Forelimb muscle (tissue), 1 donor: ENCODE measurements at regions not wholly inside any gene's neighbourhood (a gene's known extent, or its start where the extent isn't known, plus 50 kb on each side); places are given as distances from the start of the nearest gene placed in this dataset.

ENCODE experiments used
- DNase-seq: peaks from one replicate; pipeline ENCODE4 v3.0.0-alpha.2; 2013; ENCODE audit warnings: low read depth

DNA sequence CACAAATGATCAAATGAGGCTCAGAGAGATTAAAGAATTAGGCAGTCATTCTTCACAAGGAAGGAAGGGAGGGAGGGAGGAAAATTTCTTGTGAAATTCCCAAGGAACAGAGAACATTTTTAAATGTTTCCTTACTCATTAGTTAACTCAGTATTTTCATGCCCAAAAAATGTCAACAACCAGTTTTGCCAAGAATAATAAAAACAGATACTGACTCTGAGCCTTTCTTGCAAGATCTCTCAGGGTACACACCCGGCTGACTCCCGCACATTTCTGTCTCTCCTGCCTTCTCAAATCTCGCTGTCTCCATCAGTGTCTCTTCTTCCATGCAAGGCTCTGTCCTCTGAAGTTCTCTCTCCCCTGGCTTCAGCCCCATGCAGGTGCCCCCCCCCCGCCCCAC, 265.9 kb downstream of the TJP1 start:
- DNase-seq = no peak

DNA sequence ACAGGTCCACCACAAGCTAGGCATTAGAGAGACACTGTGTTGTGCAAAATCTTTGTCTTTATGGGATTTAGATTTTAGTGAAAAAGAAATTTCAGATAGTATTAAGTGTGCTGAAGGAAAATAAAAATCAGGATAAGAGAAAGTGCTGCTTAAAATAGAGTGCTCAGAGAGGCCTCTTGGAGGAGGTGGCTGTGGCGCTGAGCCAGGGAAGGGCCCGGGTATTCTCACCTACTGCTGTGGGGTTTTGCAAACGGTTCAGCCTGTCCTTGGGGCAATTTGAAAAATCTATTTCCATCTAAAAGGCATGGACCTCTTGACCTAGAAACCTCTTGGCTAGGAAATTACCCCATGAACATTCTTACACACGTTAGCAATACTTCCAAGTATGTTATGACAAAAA, 267.7 kb downstream of the TJP1 start:
- no peak for DNase-seq

DNA sequence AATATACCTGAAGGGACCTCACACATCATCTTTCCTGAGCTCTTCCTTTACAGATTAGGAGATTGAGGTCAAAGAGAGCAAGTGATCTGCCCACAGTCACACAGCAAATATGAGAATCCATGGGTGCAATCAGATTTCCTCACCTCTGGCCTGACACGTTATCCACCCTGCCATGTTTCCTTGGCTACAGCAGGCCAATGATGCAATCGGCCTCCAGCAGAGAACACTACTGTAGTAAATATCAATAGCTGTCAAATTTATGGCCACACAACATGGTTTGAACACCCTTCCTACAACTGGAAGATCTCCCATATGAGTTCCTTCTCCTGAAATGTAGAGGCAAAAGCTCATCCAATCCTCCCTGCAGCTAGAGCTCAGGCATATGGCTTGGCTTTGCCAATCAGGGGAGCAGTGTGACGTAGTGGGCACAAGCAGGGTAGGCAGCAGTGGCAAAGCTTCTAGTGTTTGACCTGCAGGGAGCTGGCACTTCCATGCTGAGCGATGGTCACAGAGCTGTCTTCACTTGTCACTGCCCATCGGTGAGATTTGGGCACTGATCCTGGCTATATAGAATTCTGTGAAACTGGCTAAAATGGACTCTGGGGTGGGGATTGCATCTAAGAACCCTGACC, 271.3 kb downstream of the TJP1 start:
- no peak for DNase-seq

DNA sequence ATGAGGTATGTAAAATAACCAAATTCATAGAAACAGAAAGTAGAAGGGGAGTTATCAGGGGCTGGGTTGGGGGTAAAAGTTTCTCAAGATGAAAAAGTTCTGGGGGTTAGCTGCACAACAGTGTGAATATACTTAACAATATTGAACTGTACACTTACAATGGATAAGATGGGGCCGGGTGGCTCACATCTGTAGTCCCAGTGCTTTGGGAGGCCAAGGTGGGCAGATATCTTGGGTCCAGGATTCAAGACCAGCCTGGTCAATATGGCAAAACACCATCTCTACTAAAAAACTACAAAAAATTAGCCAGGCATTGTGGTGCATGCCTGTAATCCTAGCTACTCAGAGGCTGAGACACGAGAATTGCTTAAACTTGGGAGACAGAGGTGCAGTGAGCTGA, 274.3 kb downstream of the TJP1 start:
- no peak for DNase-seq

DNA sequence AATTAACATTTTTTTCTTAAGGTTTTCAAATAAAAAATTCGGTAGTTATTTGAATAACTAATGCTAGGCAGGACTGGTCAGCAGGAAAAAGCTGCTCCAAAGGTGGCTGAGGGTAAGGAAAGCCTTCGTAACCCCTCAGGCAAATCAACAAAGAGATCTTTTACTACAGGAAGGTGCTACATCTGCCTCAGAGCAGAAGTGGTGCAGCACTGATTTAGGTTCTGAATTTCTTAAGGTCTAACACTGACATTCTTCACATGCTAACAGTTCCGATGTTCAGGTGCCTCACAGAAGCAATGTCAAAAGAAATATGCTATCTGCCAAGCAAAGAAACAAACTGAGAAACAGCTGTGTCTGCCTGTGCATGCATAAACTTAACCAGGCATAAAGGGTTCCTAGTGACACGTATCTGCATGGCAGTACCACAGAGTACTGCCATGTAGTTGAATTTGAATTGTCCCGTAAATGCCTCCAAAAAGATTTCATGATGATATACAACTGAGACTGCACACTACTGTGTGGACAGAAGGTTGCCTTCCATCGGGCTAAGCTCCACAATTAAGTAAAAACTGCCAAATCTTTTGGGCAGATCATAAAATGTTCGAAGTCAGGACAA, 275.0 kb upstream of the NSMCE3 start:
- no peak for DNase-seq

DNA sequence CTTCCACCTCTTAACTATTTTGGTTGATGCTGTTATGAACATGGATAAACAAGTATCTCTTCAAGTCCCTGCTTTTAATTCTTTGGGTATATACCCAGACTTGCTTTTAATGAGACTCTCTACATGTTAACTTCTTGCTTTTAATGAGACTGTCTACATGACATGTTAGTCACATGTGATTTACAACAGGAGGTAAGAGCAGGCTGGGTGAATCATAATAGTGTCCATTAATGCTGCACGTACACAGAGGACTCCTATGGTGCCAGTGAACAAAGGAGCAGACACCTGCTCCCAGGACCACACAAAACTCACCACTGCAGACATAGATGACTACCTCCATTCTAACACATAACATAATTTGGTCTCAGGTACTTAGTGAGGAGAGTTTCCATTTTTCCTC, 273.4 kb upstream of the NSMCE3 start:
- DNase-seq = no peak

DNA sequence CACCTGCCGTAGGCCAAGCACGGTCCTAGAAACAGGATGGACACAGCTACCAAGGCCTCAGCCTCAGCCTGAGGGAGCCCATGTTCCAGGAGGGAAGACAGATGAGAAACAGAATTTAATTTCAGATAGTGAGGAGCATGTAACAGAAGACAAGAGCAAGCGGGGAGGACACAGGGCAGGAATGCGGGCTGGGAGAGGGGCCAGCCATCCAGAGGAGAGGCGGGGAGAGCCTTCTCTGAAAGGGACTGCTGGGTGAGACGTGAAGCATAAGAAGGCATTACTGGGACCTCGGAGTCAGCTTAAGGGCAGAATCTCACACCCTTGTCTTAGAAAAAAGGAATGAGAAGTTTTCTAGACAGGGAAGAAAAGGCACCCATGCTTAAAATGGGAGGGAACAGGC, 271.7 kb upstream of the NSMCE3 start:
- DNase-seq = no peak

DNA sequence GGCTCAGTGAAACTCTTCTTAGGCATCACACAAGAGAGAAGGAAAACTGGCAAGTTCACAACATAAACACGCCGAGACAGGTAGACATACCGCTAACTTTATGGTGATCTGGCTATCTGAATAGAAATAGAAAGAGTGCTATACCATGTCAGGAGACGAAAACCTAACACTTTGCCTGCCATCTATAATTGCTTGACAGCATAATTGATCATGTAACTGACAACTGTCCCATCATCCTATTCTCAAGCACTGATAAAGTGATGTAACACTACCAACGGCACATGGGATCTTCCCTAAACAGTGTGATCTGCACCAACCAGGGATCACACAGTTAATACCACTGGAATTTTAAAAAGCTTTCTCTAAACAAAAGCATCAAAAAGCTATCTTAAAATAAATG, 270.9 kb upstream of the NSMCE3 start:
- DNase-seq = no peak

DNA sequence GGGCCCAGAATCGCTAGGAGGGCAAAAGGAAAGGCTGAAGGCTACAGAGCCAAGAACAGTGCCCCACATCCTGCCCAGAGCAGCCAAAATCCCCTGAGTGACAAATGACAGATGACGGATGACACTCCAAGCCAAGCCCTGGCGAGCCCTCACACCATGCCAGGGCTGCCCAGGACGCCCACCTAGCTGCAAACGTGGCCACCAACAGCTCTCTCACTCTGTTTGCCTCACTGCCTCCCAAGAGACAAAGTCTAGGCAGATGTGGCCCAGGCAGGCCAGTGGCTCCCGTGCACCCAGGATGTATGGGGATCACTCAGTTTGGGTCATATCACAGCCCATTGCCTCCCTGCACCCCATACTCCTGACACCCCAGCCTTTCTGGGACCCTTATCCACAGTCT, 270.1 kb upstream of the NSMCE3 start:
- DNase-seq = no peak

DNA sequence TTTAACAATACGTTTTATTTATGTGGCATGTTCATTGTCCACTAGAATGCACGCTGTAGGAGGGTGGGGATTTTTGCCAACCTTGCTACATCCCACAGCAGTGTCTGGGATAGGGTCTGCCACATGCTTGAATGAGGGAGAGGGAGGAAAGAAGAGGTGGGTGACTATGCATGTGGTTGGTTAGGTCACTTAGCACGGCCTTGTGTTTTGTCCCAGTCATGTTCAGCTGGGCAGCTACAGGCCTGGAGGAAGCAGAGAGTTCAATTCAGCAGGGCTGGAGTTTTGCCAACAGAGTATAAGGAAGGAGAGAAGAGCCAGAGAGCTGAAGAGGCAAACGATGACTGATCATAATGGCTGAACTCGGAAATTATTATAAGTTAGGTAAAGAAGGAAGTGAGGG, 268.4 kb upstream of the NSMCE3 start:
- DNase-seq = no peak

DNA sequence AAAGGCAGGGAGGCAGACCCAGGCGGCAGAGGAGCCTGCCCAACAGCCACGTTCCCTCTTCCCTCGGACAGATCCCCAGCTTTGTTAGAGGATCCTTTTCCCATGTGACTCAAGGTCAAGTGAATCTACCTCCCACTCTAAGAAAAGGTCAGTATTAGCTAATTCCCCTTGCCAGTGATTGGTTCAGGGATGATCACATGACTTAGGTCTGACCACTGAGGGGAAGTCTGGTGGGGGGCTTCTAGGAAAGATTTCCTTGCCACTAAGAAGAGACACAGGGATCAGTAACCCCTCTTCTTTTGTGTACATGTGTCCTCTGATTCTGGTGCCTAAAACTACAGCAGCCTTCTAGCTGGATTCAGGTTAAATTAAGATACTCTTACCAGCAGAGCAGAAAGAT, 266.3 kb upstream of the NSMCE3 start:
- no peak for DNase-seq

DNA sequence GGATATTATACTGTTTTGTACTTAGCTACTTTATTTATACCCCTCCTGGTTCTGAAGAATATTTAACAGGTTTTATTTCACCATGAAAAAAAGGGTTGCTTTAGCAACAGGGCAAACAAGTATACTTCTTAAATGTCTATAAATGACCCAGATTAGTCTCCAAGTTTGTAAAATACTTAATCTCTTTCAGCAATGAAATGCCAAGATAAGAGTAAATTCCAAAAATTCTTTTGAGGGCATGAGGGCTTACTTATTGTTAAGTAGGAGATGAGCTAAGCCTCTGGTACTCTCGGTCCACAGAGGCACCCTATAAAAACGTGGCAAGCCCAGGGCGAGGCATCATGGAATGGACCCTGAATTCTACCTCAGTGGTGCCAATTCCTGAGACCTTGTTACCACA, 264.8 kb upstream of the NSMCE3 start:
- DNase-seq = no peak

DNA sequence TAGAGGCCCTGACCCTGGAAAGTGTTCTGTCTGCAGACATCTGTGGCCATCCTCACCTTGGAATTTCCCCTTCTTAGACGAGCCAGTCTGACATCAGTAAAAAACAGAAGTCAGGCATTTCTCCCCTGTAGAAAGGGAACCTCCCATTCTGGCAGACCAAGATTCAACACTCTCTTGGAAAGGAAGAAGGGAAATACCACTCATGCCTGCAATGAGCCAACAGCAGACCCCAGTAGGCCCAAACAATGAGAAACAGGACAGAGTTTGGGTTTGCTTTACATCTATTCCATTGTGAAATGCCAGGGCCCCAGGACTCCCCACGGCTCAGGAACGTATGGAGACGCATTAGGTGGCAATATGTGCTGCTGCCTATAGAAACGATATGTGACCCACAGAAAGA, 264.0 kb upstream of the NSMCE3 start:
- no peak for DNase-seq

DNA sequence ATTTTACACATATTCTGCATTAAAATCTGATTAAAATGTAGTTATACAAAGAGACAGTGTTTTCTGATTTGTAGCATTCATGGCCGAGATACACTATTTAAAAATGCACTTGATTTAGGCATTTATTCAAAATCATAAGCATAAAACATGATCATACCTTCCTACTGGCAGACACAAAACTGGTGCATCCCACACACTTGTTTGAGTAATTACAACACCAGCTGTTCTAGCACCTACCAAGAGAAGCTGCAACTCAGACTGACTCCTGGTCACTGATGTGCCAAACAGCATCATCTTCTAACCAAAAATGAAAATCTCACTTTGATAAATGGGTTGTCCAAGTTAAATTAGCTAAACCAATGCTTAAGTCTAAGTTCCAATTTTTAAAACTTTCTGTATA, 262.7 kb upstream of the NSMCE3 start:
- no peak for DNase-seq

DNA sequence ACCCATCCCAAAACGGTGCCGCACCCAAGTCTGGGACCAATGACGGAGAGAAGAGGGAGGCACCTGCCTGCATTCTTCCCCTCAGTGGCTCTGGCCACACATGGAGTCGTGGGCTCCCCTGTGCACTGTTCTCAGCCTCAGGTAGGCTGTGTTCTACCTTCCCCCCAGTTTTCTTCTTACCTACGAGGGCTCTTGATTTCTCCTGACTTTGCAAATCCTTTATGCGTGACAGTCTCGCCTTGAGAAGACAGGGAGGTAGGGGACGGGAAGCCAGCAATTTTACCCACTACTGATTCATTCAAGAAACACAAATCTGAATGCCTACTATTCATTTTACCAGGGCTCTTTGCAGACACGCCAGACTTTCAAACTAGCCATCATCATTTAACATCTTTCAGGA, 261.3 kb upstream of the NSMCE3 start:
- DNase-seq = no peak

DNA sequence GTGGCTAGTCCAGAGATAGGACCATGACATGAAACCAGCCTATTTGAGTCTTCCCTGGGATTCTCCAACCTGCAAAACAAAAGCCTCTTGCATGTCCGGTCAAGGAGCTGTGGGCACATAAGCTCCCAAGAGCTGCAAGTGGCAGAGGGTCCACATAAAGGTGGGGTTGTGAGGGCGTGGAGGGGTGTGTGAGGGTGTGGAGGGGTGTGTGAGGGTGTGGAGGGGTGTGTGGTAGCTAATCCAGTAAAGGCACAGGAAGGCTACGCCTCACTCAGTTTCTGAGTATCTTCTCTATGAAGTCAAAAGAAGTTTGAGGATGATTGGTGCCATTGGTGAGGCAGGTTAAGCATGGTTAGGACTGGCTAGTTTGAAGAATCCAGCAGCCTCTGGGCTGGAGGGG, 259.4 kb upstream of the NSMCE3 start:
- no peak for DNase-seq

DNA sequence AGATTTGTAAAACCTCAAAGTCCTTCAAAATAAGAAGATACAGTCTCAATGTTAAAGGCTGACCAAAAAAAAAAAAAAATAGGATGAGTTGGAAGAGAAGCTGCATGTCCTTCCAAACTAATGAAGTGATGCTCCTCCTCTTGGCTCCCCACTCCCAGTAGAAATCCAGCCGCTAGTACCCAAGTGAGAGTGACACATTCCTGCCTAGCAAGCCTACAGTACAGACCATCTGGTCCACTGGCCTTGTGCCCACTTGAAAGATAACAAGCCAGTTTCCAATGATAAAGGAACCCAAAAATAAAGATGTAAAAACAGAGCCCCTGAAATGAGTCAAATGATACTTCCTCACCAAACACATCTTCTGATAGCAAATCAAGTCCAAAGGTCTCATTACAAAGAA, 258.7 kb upstream of the NSMCE3 start:
- DNase-seq = no peak

DNA sequence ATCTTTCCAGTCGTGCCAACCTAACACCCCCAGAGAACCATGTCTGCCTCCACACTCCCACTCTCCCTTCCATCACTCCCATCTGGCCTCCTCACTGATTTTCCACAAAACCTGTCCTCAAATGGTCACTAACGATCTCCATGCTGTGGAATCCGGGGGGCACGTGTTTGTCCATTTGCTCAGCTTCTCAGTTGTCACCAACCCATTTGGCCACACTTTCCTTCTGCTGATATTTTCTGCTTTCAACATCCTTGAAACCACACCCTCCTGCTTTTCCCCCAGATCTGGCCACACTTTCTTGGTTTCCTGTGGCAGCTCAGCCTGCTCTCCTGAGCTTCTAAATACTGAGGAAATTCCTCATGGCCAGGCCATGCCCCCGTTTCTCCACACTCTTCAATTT, 257.2 kb upstream of the NSMCE3 start:
- no peak for DNase-seq

DNA sequence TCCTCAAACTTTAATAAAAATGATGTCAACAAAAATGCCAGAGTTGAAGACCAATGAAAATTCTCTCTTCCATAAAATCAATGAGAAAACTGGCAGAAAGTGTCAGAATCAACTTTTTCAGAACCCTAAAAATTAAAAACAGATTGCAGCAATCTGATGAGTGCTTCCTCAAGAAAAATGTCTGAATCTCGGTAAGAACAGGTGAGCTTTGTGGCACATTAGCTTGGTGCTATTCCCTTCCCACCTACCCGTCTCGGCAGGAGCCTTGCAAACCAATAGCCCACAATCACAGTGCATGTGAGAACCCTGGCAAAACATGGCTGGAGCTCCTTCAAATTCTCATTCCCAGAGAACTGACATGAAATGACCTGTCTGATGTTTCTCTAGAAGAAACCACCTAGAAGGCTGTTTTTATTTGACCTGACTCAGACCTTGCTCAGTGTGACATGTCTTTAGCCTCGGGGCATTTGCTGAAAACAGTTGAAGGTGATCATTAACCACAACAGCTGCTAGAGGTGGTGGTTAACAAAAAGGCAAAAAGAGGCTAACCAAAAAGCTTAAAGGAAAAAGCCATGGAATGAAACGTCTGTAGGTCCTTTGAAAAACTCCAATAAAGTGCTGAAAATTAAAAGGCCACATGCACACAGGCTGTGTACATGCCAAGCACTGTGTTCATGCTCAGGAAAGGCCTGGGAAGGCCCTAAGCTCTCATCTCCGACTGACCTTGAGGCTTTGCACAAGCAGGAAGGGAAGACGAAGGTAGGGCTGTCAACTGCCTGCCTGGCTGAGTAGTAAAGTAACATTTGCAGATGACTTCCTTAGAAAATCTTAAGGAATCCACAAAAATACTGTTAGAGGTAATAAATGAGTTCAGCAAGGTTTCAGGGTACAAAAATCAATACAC, 253.0 kb upstream of the NSMCE3 start:
- no peak for DNase-seq

DNA sequence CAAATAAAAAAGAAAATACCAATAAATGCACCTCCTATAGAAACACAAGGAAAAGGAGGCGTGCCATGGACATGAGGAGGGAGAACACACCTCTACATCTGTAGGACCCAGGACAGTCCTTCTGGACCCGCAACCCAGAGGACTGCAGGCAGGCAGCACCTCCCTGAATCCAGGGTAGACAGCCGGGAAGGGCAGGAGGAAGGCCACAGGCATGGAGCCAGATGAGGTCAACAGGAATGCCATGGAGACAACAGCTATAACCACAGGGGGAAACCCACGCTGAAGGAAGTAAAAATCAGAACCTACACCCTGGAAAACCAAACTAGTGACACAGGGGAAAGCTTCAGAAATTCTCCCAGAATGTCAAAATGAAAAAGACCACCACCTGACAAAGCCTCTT, 248.8 kb upstream of the NSMCE3 start:
- DNase-seq = no peak

DNA sequence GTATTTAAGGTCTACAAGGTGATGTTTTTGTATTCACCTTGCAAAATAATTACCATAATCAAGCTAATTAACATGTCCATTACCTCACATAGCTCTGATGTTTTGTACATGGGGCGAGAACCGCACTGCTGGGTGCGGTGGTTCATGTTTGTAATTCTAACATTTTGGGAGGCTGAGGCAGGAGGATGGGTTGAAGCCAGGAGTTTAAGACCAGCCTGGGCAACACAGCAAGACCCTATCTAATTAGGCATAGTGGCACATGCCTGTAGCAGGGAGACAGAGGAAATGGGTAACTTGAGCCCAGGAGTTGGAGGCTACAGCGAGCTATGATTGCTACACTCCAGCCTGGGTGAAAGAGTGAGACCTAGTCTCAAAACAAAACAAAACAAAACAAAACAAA, 248.2 kb upstream of the NSMCE3 start:
- DNase-seq = no peak

DNA sequence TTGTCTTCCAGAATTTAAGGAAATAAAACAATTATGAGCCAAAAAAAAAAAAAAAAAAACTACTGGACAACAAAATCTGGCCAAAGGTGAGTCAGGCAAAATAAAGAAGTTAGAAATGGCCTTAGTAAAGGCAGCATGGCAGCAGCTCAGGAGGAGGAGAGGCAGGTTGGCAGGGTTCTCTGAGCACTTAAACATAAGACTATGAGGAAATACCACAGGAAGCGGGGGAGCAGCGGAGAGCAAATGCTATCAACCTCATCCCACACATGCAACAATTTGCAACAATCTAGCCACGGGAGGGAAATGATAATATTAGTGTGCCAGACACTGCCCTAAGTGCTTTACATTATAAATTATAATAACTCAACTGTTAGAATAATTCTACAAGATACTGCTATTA, 247.3 kb upstream of the NSMCE3 start:
- DNase-seq = no peak

DNA sequence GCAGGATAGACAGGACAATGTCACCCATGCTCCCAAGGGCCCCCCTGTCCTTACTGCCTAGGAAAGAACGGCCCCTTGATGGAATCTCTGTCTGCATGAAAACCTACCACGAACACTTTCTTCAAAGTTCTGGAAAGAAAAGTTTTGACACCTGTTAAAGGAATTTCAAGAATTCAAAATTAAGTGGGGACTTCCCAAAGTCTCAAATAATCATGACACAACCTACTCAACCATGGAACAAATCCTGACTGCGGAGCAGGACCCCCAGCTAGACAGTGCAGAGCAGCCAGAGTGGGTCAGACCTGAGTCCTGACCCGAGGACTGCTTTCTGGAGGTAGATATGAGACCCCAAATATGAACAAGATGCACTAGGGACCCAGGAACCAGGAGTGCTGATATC, 245.3 kb upstream of the NSMCE3 start:
- no peak for DNase-seq
